Rectal smooth muscle tissue (tissue), 1 donor: ENCODE measurements at regions not wholly inside any gene's neighbourhood (a gene's known extent, or its start where the extent isn't known, plus 50 kb on each side); places are given as distances from the start of the nearest gene placed in this dataset.

Experiments used
- H3K27ac ChIP-seq: one replicate; pipeline ENCODE4 v1.7.0; 2013; ENCODE audit warnings: low read depth, low read length, inconsistent platforms
- H3K27me3 ChIP-seq: one replicate; pipeline ENCODE4 v1.7.0; 2013; ENCODE audit warnings: low read length; ENCODE audit not compliant: control insufficient read depth, insufficient read depth
- H3K36me3 ChIP-seq: one replicate; pipeline ENCODE4 v1.7.0; 2013; ENCODE audit warnings: low read length; ENCODE audit not compliant: control insufficient read depth, insufficient read depth
- H3K4me1 ChIP-seq: one replicate; pipeline ENCODE4 v1.7.0; 2013; ENCODE audit warnings: low read length; ENCODE audit not compliant: control insufficient read depth, insufficient read depth
- H3K4me3 ChIP-seq: one replicate; pipeline ENCODE4 v1.7.0; 2013; ENCODE audit warnings: low read length
- H3K9ac ChIP-seq: one replicate; pipeline ENCODE4 v1.7.0; 2013; ENCODE audit warnings: low read length

- Histone ChIP-seq H3K27ac (no peak overlapping the region), H3K4me3 (no peak overlapping the region), H3K36me3 (no peaks in the 10 kb centered on the region), H3K9ac (no peak overlapping the region), H3K27me3 (no peaks in the 10 kb centered on the region), H3K4me1 (no peaks in the 10 kb centered on the region)
These were observed 126.5 kb upstream of the HDAC9 start for GRCh38 chr7:18369011-18369410.

- no peaks in the 10 kb centered on the region for H3K36me3 ChIP-seq
- H3K4me1 ChIP-seq, result no peaks in the 10 kb centered on the region
- H3K4me3 ChIP-seq, result no peak overlapping the region
- no peaks in the 10 kb centered on the region for H3K27me3 ChIP-seq
- H3K27ac ChIP-seq, result no peak overlapping the region
- H3K9ac ChIP-seq, result no peak overlapping the region
These were observed 124.9 kb upstream of the HDAC9 start for GRCh38 chr7:18370633-18371032.

DNA sequence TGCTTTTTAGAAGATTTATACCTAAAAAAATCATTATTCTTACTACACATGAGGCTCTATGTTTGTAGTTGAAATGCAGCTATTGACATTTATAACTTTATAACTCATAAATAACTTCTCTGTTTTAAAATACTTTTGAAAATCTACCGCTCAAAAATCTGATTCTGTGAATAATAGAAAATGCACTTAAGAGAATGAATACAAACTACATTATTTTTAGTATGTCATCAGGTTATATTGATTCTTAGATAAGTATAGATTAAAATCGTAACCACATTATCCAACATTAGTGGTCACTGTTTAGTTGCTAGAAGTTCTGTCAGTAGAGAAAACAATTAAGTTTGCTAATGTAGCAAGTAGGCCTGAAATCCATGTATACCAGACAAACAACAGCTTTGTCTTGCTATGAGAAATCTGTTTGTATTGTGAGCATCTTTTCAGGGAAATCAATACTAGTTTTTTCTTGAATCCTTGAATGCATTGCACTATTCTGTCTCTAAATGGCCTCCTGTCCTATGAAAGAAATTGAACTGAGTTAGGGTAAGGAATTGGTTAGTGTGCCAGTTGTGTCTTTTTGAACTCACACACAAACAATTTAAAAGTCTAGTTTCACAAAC lies 116.5 kb upstream of the HDAC9 start:
- H3K36me3 ChIP-seq, result no peaks in the 10 kb centered on the region
- H3K27ac ChIP-seq, result no peak overlapping the region
- H3K27me3 ChIP-seq, result no peaks in the 10 kb centered on the region
- no peak overlapping the region for H3K4me3 ChIP-seq
- no peak overlapping the region for H3K9ac ChIP-seq
- no peaks in the 10 kb centered on the region for H3K4me1 ChIP-seq

DNA sequence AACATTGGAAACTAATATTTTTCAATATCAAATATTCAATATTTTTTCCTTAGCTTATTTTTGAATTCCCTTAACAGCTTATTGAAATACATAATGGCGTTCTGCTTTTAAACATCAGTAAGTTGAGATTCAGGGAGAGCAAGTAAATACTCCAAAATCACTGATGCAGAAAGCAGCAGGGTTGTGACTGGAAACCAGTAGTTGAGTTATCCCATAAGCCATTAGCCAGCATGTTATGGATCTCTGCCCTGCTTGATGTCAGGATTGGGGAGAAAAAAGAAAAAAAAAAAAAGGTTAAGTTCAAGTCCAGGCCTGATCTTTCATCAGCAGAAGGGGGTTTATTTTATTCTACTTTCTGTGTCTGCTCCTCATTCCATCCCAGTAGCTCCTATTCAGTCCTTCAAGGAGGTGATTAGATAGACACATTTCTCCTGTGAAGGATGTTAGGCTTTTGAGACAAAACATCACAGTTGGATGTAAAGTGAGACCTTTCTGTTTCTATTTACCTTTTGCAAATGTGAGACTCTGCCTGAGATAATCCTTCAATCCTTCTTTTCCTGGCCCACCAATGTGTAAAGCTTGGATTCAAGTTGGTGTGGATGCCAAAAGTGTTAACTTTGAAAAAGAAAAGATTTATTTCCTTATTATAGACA lies 110.9 kb upstream of the HDAC9 start:
- Histone ChIP-seq H3K36me3 (no peaks in the 10 kb centered on the region), H3K9ac (no peak overlapping the region), H3K4me1 (no peaks in the 10 kb centered on the region), H3K27me3 (no peaks in the 10 kb centered on the region), H3K4me3 (no peak overlapping the region), H3K27ac (no peak overlapping the region)

GRCh38 chr7:18386607-18387006 lies 108.9 kb upstream of the HDAC9 start:
- Histone ChIP-seq H3K36me3 (no peaks in the 10 kb centered on the region), H3K4me3 (no peak overlapping the region), H3K27ac (no peak overlapping the region), H3K27me3 (no peaks in the 10 kb centered on the region), H3K4me1 (no peaks in the 10 kb centered on the region), H3K9ac (no peak overlapping the region)

DNA sequence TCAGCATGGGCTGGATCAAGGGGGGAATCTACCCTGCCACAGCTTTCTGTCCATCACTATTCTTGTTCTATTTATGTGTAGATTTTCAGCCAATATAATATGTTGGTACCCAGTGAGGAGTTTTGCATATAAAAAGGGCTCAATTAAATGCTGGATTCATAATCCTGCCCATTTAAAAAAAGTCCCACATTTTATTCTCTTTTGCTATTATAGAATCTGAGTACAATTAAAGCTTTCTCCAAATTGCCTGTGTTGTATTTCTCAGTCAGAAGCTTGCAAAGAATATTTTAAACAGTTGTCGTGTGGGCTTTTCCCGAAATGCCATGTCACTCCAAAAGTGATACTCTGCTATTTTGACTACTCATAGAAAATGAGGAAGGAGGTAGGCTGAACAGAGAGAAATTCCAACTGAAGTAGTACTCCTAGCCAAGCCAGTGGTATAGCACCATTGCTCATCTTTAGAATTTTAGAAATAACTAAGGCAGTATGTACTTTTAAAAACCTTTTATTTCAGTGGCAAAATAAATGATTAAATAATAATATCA lies 108.3 kb upstream of the HDAC9 start:
- no peak overlapping the region for H3K4me3 ChIP-seq
- H3K36me3 ChIP-seq, result no peaks in the 10 kb centered on the region
- H3K4me1 ChIP-seq, result no peaks in the 10 kb centered on the region
- H3K9ac ChIP-seq, result no peak overlapping the region
- H3K27ac ChIP-seq, result no peak overlapping the region
- H3K27me3 ChIP-seq, result no peaks in the 10 kb centered on the region

DNA sequence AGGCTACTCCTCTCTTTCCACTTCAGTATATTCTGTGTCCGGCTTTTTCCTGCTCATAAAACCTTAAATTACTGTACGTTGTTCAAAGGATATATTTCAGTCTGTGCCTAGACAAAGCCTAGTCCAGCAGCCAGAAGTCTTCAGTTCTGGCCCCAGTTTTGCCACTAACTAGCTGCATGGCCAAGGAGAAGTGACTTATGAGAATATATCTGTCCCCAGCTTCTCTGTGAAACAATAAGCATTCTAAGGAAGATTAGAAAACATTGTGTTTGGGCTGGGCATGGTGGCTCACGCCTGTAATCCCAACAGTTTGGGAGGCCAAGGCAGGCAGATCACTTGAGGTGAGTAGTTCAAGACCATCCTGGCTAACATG lies 105.0 kb upstream of the HDAC9 start:
- no peaks in the 10 kb centered on the region for H3K36me3 ChIP-seq
- no peak overlapping the region for H3K4me3 ChIP-seq
- H3K9ac ChIP-seq, result no peak overlapping the region
- H3K27me3 ChIP-seq, result no peaks in the 10 kb centered on the region
- no peak overlapping the region for H3K27ac ChIP-seq
- H3K4me1 ChIP-seq, result no peaks in the 10 kb centered on the region

DNA sequence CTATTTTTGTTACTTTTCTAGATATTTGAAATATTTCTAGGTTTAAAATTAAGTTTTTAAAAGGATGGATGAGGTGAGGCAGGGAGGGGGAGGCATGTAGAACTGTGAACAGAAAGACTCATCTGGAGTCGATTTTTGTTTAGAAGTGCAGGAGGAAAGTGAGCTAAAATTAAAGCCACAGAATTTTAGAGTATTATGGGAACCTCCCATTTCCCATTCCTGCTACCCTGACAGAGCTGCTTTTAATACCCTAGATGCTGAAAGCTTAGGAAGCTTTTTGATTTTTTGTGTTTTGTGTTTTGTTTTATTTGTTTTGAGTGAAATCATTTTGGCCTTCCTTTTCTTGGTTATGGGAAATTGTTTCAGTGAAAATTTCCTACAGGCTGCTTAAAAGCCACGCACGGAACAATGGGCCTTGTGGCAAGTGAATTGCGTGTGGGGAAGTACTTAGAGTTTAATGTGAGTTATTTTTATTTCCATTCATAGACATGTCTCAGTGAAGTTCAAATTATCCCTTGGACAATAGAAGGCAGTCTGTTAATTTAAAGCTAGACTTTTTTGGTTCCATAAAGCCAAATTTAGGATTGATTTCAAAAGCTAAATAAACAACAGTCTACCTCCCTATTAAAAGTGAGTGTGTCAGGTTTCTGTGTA lies 102.0 kb upstream of the HDAC9 start:
- Histone ChIP-seq H3K27me3 (no peaks in the 10 kb centered on the region), H3K4me1 (no peaks in the 10 kb centered on the region), H3K36me3 (no peaks in the 10 kb centered on the region), H3K4me3 (no peak overlapping the region), H3K9ac (no peak overlapping the region), H3K27ac (no peak overlapping the region)

DNA sequence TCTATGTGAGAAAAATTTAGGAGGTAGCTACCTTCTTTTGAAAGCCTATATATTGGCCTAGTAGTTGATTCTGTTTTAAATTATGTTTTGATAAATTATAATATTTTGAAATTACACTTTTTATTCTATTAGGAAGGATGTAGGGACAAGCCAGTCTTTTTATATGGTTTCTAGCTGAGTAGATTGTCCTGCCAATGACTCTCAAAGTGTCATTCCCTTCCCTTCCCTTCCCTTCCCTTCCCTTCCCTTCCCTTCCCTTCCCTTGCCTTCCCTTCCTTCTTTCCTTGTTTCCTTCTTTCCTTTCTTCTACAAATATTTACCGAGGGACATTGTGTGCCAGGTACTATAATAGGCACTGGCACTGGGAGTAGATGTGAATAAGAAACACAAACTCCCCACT lies 99.7 kb upstream of the HDAC9 start:
- Histone ChIP-seq H3K27ac (no peak overlapping the region), H3K27me3 (no peaks in the 10 kb centered on the region), H3K4me1 (no peaks in the 10 kb centered on the region), H3K9ac (no peak overlapping the region), H3K4me3 (no peak overlapping the region), H3K36me3 (no peaks in the 10 kb centered on the region)

DNA sequence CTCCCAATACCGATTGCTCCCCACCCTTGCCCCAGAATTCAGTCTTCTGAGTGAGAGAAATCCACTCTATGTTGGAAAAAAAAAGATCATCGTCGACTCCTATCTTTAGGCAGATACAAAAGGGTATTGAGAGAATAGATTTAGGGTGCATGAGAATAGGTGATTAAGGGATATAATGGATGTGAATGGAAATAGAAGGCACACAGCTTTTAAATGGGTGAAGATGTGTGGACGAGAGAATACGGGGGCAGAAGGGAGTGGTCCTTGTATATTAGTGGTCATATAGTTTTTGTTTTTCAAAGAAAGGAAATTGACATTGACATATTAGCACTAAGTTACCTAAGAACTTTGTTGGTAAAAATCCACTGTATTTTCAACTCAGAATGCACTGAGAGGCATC lies 98.6 kb upstream of the HDAC9 start:
- Histone ChIP-seq H3K36me3 (no peaks in the 10 kb centered on the region), H3K27ac (no peak overlapping the region), H3K9ac (no peak overlapping the region), H3K4me3 (no peak overlapping the region), H3K4me1 (no peaks in the 10 kb centered on the region), H3K27me3 (no peaks in the 10 kb centered on the region)

DNA sequence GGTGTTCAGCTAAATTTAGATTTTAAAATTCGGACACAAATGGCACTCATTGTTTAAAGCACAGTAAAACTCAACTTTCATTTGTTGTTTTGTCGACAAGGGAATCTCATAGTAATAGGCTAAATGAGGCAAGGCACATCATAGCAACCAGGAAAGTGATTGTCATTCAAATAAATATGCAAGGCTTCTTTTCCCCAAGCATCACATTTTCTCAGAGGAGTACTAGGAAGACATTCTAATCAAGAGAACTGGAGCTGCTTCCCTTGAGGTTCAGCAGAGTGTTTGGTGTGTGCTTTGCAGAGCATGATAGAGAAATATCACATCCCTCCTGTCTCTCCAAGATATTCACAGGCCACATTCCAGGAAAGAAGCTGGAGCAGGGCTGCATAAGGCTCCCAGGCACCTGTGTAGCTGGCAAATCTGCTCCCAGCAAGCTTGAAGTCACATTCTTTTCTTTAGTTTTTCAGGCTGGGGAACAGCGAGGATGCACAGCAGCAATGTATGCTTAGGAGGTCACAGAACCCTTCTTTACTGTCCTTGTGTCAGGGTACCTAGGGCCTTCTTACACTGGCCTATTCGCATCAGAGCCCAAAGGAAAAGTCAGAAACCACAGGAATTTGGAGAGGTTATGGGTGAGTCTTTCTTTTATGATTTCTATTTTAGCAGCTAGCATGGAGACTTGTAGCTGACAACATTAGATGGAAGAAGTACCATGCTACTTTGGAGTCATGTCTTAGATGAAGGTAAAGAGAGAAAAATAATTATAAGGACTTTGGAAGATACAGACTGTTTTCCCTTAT lies 95.9 kb upstream of the HDAC9 start:
- Histone ChIP-seq H3K36me3 (no peaks in the 10 kb centered on the region), H3K4me1 (no peaks in the 10 kb centered on the region), H3K27ac (no peak overlapping the region), H3K9ac (no peak overlapping the region), H3K4me3 (no peak overlapping the region), H3K27me3 (no peaks in the 10 kb centered on the region)

DNA sequence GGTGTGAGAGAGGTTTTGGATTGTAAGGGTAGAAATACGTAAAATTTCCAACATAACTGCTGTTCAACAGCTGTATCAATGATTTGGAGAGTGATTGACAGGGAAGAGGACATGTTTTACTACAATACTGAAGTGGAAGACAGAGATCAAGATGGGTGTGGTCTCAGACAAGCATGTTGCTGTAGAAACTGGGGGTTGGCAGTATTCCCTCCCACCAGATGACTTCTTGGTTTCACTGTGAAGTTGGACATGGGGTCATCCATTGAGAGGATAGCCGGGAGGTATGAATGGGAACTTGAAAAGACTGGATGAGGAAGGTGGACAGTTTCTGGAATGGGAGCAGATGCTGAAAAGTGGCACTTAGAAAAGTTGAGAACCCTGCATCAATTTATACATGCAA lies 95.3 kb upstream of the HDAC9 start:
- Histone ChIP-seq H3K9ac (no peak overlapping the region), H3K36me3 (no peaks in the 10 kb centered on the region), H3K4me1 (no peaks in the 10 kb centered on the region), H3K27ac (no peak overlapping the region), H3K4me3 (no peak overlapping the region), H3K27me3 (no peaks in the 10 kb centered on the region)
